NCI-H128 (cell line): ENCODE measurements at regions not wholly inside any gene's neighbourhood (a gene's known extent, or its start where the extent isn't known, plus 50 kb on each side); places are given as distances from the start of the nearest gene placed in this dataset.
"Not testable (repeated sequence)": the region's sequence is repeated elsewhere in the genome, so short reads cannot be mapped to it uniquely, and the experiment has no call there.

Experiments
- DNase-seq: peaks from one replicate; lab custom pipeline; 2025; ENCODE audit not compliant: unreplicated experiment; lab: John Stamatoyannopoulos, UW

GRCh38 chr16:80263181-80263823 lies 277.5 kb upstream of the DYNLRB2 start:
- DNase-seq: no peak

GRCh38 chr16:80260906-80261311 lies 279.9 kb upstream of the DYNLRB2 start:
- DNase-seq: no peak

- DNase-seq: no peak
Measured at GRCh38 chr16:80259290-80259805, 281.4 kb upstream of the DYNLRB2 start.

GRCh38 chr16:80258407-80258806 lies 282.4 kb upstream of the DYNLRB2 start:
- no peak for DNase-seq

- no peak for DNase-seq
Measured at GRCh38 chr16:80254970-80255369, 285.8 kb upstream of the DYNLRB2 start.

- no peak for DNase-seq
Measured at GRCh38 chr16:80253741-80254140, 287.1 kb upstream of the DYNLRB2 start.

- no peak for DNase-seq
Measured at GRCh38 chr16:80250381-80250780, 290.4 kb upstream of the DYNLRB2 start.

- not testable (repeated sequence) for DNase-seq
Measured at GRCh38 chr16:80243303-80243702, 297.5 kb upstream of the DYNLRB2 start.

GRCh38 chr16:80242279-80242678 lies 298.5 kb upstream of the DYNLRB2 start:
- DNase-seq: not testable (repeated sequence)

- no peak for DNase-seq
Measured at GRCh38 chr16:80233097-80233835, 307.5 kb upstream of the DYNLRB2 start.

GRCh38 chr16:80231888-80232287 lies 308.9 kb upstream of the DYNLRB2 start:
- no peak for DNase-seq

GRCh38 chr16:80231121-80231520 lies 309.7 kb upstream of the DYNLRB2 start:
- no peak for DNase-seq

- DNase-seq: no peak
Measured at GRCh38 chr16:80230328-80231120, 310.3 kb upstream of the DYNLRB2 start.

- DNase-seq: no peak
Measured at GRCh38 chr16:80226499-80226898, 314.3 kb upstream of the DYNLRB2 start.

GRCh38 chr16:80210787-80211186 lies 330.0 kb upstream of the DYNLRB2 start:
- DNase-seq: no peak

- DNase-seq: no peak
Measured at GRCh38 chr16:80208743-80209142, 332.1 kb upstream of the DYNLRB2 start.

- no peak for DNase-seq
Measured at GRCh38 chr16:80208015-80208414, 332.8 kb upstream of the DYNLRB2 start.

GRCh38 chr16:80203821-80204220 lies 337.0 kb upstream of the DYNLRB2 start:
- DNase-seq: no peak

- DNase-seq: no peak
Measured at GRCh38 chr16:80202831-80203413, 337.9 kb upstream of the DYNLRB2 start.

- DNase-seq: no peak
Measured at GRCh38 chr16:80200079-80200478, 340.7 kb upstream of the DYNLRB2 start.

GRCh38 chr16:80199614-80200013 lies 341.2 kb upstream of the DYNLRB2 start:
- no peak for DNase-seq
